Body of pancreas (tissue), 4 donors: ENCODE measurements at regions not wholly inside any gene's neighbourhood (a gene's known extent, or its start where the extent isn't known, plus 50 kb on each side); places are given as distances from the start of the nearest gene placed in this dataset.

Experiments
- CTCF ChIP-seq, 7 experiments: fragments of 450-650 bp in 4 of 7; fragments of 200-600 bp in 3 of 7; sonication (generic) in 3 of 7; IDR thresholded peaks; one replicate each; pipeline ENCODE4 v1.5.1; 2016 to 2019; ENCODE audit warnings: antibody characterized with exemption in 7 of 7
- POLR2A ChIP-seq, 3 donors: fragments of 450-650 bp; IDR thresholded peaks; one replicate each; pipeline ENCODE4 v1.6.1; 2016; ENCODE audit warnings: antibody characterized with exemption in 3 of 3, mild to moderate bottlenecking in 2 of 3

- TF ChIP-seq CTCF (IDR thresholded peaks at IDR 0.05) (no peak), POLR2A (IDR thresholded peaks at IDR 0.05) (no peak)
These were observed 1483.4 kb upstream of the ZEB2 start for GRCh38 chr2:146003337-146003736.
